Suprapubic skin (tissue), 4 donors: ENCODE measurements at regions not wholly inside any gene's neighbourhood (a gene's known extent, or its start where the extent isn't known, plus 50 kb on each side); places are given as distances from the start of the nearest gene placed in this dataset.

Experiments
- CTCF ChIP-seq, 2 donors: fragments of 200-600 bp in 1 of 2; fragments of 450-650 bp in 1 of 2; sonication (generic) in 1 of 2; IDR thresholded peaks; one replicate each; pipeline ENCODE4 v1.5.1; 2016 to 2019; ENCODE audit warnings: antibody characterized with exemption in 2 of 2, mild to moderate bottlenecking in 1 of 2, moderate library complexity in 1 of 2
- EP300 ChIP-seq: sonication (generic); formaldehyde crosslinking; IDR thresholded peaks from one replicate; pipeline ENCODE4 v1.6.1; 2017; ENCODE audit warnings: antibody characterized with exemption
- POLR2AphosphoS5 ChIP-seq, 3 donors: sonication (generic); formaldehyde crosslinking; IDR thresholded peaks; one replicate each; pipeline ENCODE4 v1.6.1; 2017; ENCODE audit warnings: antibody characterized with exemption in 3 of 3

GRCh38 chr9:95666785-95667155 lies 150.0 kb upstream of the PTCH1 start:
- TF ChIP-seq CTCF (IDR thresholded peaks at IDR 0.05) (no peak), POLR2AphosphoS5 (IDR thresholded peaks at IDR 0.05) (no peak), EP300 (no peak)
